Spleen (tissue), 11 donors: ENCODE measurements at regions not wholly inside any gene's neighbourhood (a gene's known extent, or its start where the extent isn't known, plus 50 kb on each side); places are given as distances from the start of the nearest gene placed in this dataset.

Experiments used
- DNase-seq: peaks from one replicate; pipeline ENCODE4 v3.0.0-alpha.2; 2020
- H3K27ac ChIP-seq, 8 donors: fragments of 200-600 bp; sonication (generic) in 7 of 8; 1 replicate in 4 of 8; 2 replicates in 4 of 8; pipeline versions ENCODE4 v1.5.0 to v1.8.0; 2016 to 2021; ENCODE audit warnings: inconsistent platforms in 4 of 8, mild to moderate bottlenecking in 4 of 8, moderate library complexity in 1 of 8
- H3K27me3 ChIP-seq, 7 donors: fragments of 200-600 bp; sonication (generic) in 6 of 7; replicated peaks in 1 of 7; 1 replicate in 4 of 7; 2 replicates in 3 of 7; pipeline versions ENCODE4 v1.5.0 to v1.8.0; 2016 to 2021; ENCODE audit warnings: inconsistent platforms in 3 of 7, mild to moderate bottlenecking in 1 of 7
- H3K36me3 ChIP-seq, 6 donors: fragments of 200-600 bp; sonication (generic) in 5 of 6; 1 replicate in 4 of 6; 2 replicates in 2 of 6; pipeline versions ENCODE4 v1.5.0 to v1.8.0; 2016 to 2021; ENCODE audit warnings: inconsistent platforms in 2 of 6
- H3K4me1 ChIP-seq, 6 donors: fragments of 200-600 bp; sonication (generic) in 5 of 6; 1 replicate in 3 of 6; 2 replicates in 3 of 6; pipeline versions ENCODE4 v1.5.0 to v1.8.0; 2016 to 2021; ENCODE audit warnings: inconsistent platforms in 3 of 6
- H3K4me3 ChIP-seq, 8 donors: fragments of 200-600 bp; sonication (generic) in 7 of 8; 1 replicate in 4 of 8; 2 replicates in 4 of 8; pipeline versions ENCODE4 v1.5.0 to v1.8.0; 2016 to 2021; ENCODE audit warnings: inconsistent platforms in 4 of 8, mild to moderate bottlenecking in 4 of 8, moderate library complexity in 2 of 8
- H3K9me3 ChIP-seq, 8 donors: fragments of 200-600 bp; sonication (generic) in 7 of 8; 1 replicate in 4 of 8; 2 replicates in 4 of 8; pipeline versions ENCODE4 v1.5.0 to v1.8.0; 2016 to 2021; ENCODE audit warnings: inconsistent platforms in 4 of 8
- CTCF ChIP-seq, 11 experiments: fragments of 200-600 bp in 7 of 11; fragments of 450-650 bp in 4 of 11; sonication (generic) in 4 of 11; IDR thresholded peaks in 8 of 11; conservative IDR thresholded peaks in 3 of 11; 1 replicate in 7 of 11; 2 replicates in 4 of 11; pipeline versions ENCODE4 v1.4.0 to v1.8.0; 2016 to 2021; ENCODE audit warnings: antibody characterized with exemption in 11 of 11, inconsistent platforms in 4 of 11, mild to moderate bottlenecking in 1 of 11
- POLR2A ChIP-seq, 3 donors: fragments of 450-650 bp; IDR thresholded peaks; one replicate each; pipeline ENCODE4 v1.5.1; 2017; ENCODE audit warnings: antibody characterized with exemption in 3 of 3, mild to moderate bottlenecking in 1 of 3
- POLR2AphosphoS5 ChIP-seq, 3 donors: sonication (generic); formaldehyde crosslinking; IDR thresholded peaks; one replicate each; pipeline ENCODE4 v1.5.1; 2017; ENCODE audit warnings: antibody characterized with exemption in 3 of 3
- WGBS, 5 donors: extraction: QIAGEN DNeasy Blood & Tissue Kit in 3 of 5; methylation state at CpG; one replicate each; pipeline versions ENCODE4 v1.1.5 to v1.1.7; 2013 to 2018; 5-methylcytosine and 5-hydroxymethylcytosine counted together
- intact Hi-C: fragments of 100-400 bp; cut with DNase I; formaldehyde crosslinking; loops from one replicate; pipeline ENCODE4 v1.15.0; 2023; ENCODE audit warnings: low total_unique reads
- donor health status: healthy with polysubstance abuse.
- donor health status: DM: no; HTN: no; CAD: no; lungs with moderate emphysema.
- donor health status: DM: no; HTN: no; CAD: no.
- donor health status: Bipolar disorder and iron deficiency.
- donor health status: healthy.
- donor health status: DM: no; HTN: no; CAD: no.
- donor health status: DM: yes; HTN: yes; CAD: no.

DNA sequence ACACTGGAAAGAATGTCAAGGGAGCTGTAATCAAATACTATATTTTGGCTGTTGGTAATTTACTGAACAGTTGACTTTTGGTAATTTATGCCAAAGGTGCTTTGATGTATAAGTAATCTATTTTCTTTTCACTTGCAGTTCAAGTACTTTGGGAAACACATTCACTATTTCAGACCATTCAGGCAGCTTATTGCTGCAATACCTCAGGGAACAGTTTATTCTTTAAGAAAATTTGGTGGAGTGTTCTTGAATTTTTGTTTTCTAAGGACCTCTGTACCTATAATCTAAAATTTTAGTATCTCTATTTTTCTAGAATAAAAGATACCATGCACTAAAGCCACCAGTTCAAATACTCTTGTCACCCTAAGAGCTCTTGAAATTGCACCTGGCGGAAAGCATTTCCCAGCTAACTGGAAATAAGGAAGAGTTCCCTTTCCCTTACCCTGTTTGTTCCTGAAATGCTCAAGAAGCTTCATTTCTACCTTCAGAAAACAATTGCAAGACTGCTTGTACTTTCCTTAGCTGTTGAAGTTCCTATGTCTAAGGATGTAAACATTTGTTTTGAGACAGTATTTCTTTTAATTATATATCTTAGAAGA, 633.5 kb upstream of the FAT1 start:
- no peak overlapping the region for H3K27ac ChIP-seq
- no peak for DNase-seq
- TF ChIP-seq POLR2AphosphoS5 (IDR thresholded peaks at IDR 0.05) (no peak), CTCF (IDR thresholded peaks at IDR 0.05 in 8 of 11, conservative IDR thresholded peaks at IDR 0.05 in 3 of 11) (no peak), POLR2A (IDR thresholded peaks at IDR 0.05) (no peak)
- peaks cover 0 to 13% (median 0%) of the 10 kb centered on the region in 8 donors for H3K9me3 ChIP-seq
- no peaks in the 10 kb centered on the region for H3K36me3 ChIP-seq
- H3K4me1 ChIP-seq = no peaks in the 10 kb centered on the region
- no peak overlapping the region for H3K4me3 ChIP-seq
- H3K27me3 ChIP-seq = no peaks in the 10 kb centered on the region
- intact Hi-C loops = no loop called here
- WGBS, 5 donors = 85 to 94% (median 90%) methylated on average over 1 of the region's 1 CpG

DNA sequence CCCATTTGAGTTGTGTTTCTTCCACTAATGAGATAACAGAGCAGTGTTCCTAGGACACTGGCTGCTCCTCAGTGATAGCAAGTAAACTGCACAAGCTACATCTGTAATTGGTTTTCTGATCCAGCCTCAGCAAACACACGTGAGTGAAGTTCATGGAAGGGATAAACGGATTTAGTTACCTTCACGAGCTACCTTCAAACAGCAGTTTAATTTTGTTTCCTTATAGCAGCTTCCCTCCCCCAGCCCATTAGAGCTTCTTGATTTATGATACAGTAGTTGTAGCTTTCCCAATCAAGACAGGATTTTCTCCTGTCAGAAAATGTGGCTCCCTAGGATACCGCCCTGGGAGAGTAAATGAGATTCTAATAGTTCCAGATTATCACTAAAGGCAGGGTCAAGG, 634.2 kb upstream of the FAT1 start:
- TF ChIP-seq POLR2A (IDR thresholded peaks at IDR 0.05) (no peak), POLR2AphosphoS5 (IDR thresholded peaks at IDR 0.05) (no peak), CTCF (IDR thresholded peaks at IDR 0.05 in 8 of 11, conservative IDR thresholded peaks at IDR 0.05 in 3 of 11) (no peak)
- peaks cover 0 to 14% (median 0%) of the 10 kb centered on the region in 8 donors for H3K9me3 ChIP-seq
- WGBS, 5 donors = 62 to 78% (median 73%) methylated on average over 4 of the region's 4 CpGs
- H3K4me3 ChIP-seq = no peak overlapping the region
- no peak overlapping the region for H3K27ac ChIP-seq
- no peaks in the 10 kb centered on the region for H3K4me1 ChIP-seq
- no peak for DNase-seq
- intact Hi-C loops = no loop called here
- no peaks in the 10 kb centered on the region for H3K27me3 ChIP-seq
- no peaks in the 10 kb centered on the region for H3K36me3 ChIP-seq

DNA sequence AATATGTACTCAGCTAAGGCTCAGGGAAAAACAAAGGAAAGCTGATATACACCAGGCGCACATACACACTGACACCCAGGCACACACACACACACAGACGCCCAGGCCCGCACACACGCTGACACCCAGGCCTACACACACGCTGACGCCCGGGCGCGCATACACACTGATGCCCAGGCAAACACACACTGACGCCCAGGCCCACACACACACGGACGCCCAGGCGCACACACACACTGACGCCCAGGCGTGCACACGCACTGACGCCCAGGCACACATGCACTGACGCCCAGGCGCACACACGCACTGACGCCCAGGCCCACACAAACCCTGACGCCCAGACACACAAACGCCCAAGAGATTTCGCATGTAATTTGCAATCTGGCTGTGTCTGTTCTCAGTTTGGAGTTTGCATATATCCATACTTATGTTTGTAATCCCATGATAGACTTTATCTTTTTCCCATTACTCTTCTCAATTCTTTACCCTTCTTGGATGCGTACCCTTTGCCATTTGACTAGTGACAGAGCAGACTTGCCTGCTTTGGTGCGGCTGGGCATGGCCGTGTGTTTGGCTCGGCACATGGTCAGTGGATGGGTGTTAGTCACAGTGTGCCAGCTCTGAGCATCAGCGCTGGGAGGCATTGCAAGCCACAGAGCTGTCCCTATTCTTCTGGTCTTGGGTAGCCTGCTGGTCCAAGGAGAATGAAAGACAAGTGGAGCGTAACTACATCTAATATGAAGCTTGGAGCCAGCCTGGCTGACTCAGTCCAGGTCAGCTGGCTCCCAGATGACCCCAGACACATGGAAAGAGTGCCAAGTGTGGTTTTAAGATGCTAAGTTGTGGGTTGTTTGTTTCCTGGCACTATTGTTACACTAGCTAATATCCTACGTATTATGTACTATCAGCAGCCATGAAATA, 632.4 kb upstream of the ZFP42 start:
- DNase-seq = peak; percentile 28
- Histone ChIP-seq H3K36me3 (no peaks in the 10 kb centered on the region), H3K9me3 (peaks cover 0 to 35% (median 3%) of the 10 kb centered on the region in 8 donors), H3K27ac (no peak overlapping the region), H3K27me3 (no peaks in the 10 kb centered on the region), H3K4me1 (no peaks in the 10 kb centered on the region), H3K4me3 (no peak overlapping the region)
- intact Hi-C loops = no loop called here
- WGBS, 5 donors = 90 to 95% (median 93%) methylated on average over 31 of the region's 31 CpGs
- TF ChIP-seq CTCF (IDR thresholded peaks at IDR 0.05 in 8 of 11, conservative IDR thresholded peaks at IDR 0.05 in 3 of 11) = no peak

- H3K9me3 ChIP-seq = peaks cover 0 to 23% (median 3%) of the 10 kb centered on the region in 8 donors
- WGBS, 5 donors = 76 to 90% (median 83%) methylated on average over 7 of the region's 7 CpGs
- H3K27me3 ChIP-seq = no peaks in the 10 kb centered on the region
- H3K4me1 ChIP-seq = no peaks in the 10 kb centered on the region
- no peaks in the 10 kb centered on the region for H3K36me3 ChIP-seq
- intact Hi-C loops = no loop called here
- DNase-seq = no peak
- H3K4me3 ChIP-seq = no peak overlapping the region
- no peak overlapping the region for H3K27ac ChIP-seq
- no peak for TF ChIP-seq CTCF (IDR thresholded peaks at IDR 0.05 in 8 of 11, conservative IDR thresholded peaks at IDR 0.05 in 3 of 11)
- TF ChIP-seq POLR2A (IDR thresholded peaks at IDR 0.05) = no peak
- TF ChIP-seq POLR2AphosphoS5 (IDR thresholded peaks at IDR 0.05) = no peak
Measured at GRCh38 chr4:187364401-187364800, 631.2 kb upstream of the ZFP42 start.
